Prostate gland (tissue), 2 donors: ENCODE measurements at regions not wholly inside any gene's neighbourhood (a gene's known extent, or its start where the extent isn't known, plus 50 kb on each side); places are given as distances from the start of the nearest gene placed in this dataset.

ENCODE experiments used
- DNase-seq: peaks from one replicate; pipeline ENCODE4 v3.0.0-alpha.2; 2019; ENCODE audit warnings: low spot score
- H3K27ac ChIP-seq, 2 donors: fragments of 200-600 bp; sonication (generic); 2 replicates each; pipeline ENCODE4 v1.5.1; 2017 to 2019
- H3K27me3 ChIP-seq: fragments of 200-600 bp; sonication (generic); replicated peaks from 2 replicates; pipeline ENCODE4 v1.5.1; 2019; ENCODE audit not compliant: insufficient read depth
- H3K36me3 ChIP-seq, 2 donors: fragments of 200-600 bp; sonication (generic); 1 replicate in 1 of 2; 2 replicates in 1 of 2; pipeline versions ENCODE4 v1.5.1 to v1.8.1; 2017 to 2019
- H3K4me1 ChIP-seq: fragments of 200-600 bp; sonication (generic); replicated peaks from 2 replicates; pipeline ENCODE4 v1.5.1; 2019
- H3K4me3 ChIP-seq, 2 donors: fragments of 200-600 bp; sonication (generic); 2 replicates each; pipeline ENCODE4 v1.5.1; 2017 to 2019
- H3K9me3 ChIP-seq: fragments of 200-600 bp; sonication (generic); 2 replicates; pipeline ENCODE4 v1.5.1; 2017
- CTCF ChIP-seq, 4 experiments: fragments of 200-600 bp in 2 of 4; fragments of 450-650 bp in 2 of 4; sonication (generic) in 2 of 4; IDR thresholded peaks; 1 replicate in 3 of 4; 2 replicates in 1 of 4; pipeline ENCODE4 v1.5.1; 2016 to 2019; ENCODE audit warnings: antibody characterized with exemption in 4 of 4, mild to moderate bottlenecking in 2 of 4, moderate library complexity in 2 of 4
- POLR2A ChIP-seq: fragments of 450-650 bp; IDR thresholded peaks from one replicate; pipeline ENCODE4 v1.6.1; 2016; ENCODE audit warnings: antibody characterized with exemption, mild to moderate bottlenecking
- POLR2AphosphoS5 ChIP-seq: sonication (generic); formaldehyde crosslinking; IDR thresholded peaks from one replicate; pipeline ENCODE4 v1.6.1; 2017; ENCODE audit warnings: antibody characterized with exemption
- WGBS: methylation state at CpG from one replicate; pipeline ENCODE4 v1.1.5; 2018; 5-methylcytosine and 5-hydroxymethylcytosine counted together
- intact Hi-C: fragments of 100-400 bp; cut with DNase I; formaldehyde crosslinking; loops from one replicate; pipeline ENCODE4 v1.14.2; 2022

- TF ChIP-seq CTCF (IDR thresholded peaks at IDR 0.05) (no peak), POLR2AphosphoS5 (no peak), POLR2A (no peak)
- intact Hi-C loops = no loop called here
- WGBS = 24% methylated on average over 5 of the region's 5 CpGs
- Histone ChIP-seq H3K36me3 (no peaks in the 10 kb centered on the region), H3K9me3 (no peaks in the 10 kb centered on the region), H3K4me3 (no peak overlapping the region), H3K27me3 (no peaks in the 10 kb centered on the region), H3K4me1 (no peaks in the 10 kb centered on the region), H3K27ac (no peak overlapping the region)
- no peak for DNase-seq
These were observed 149.9 kb downstream of the CHRM3 start for GRCh38 chr1:239536165-239536849.

- H3K4me1 ChIP-seq = no peaks in the 10 kb centered on the region
- intact Hi-C loops = no loop called here
- no peaks in the 10 kb centered on the region for H3K27me3 ChIP-seq
- H3K36me3 ChIP-seq = no peaks in the 10 kb centered on the region
- no peaks in the 10 kb centered on the region for H3K9me3 ChIP-seq
- DNase-seq = no peak
- H3K27ac ChIP-seq = no peak overlapping the region
- WGBS = 72% methylated on average over 3 of the region's 3 CpGs
- no peak for TF ChIP-seq CTCF (IDR thresholded peaks at IDR 0.05)
- no peak for TF ChIP-seq POLR2A
- TF ChIP-seq POLR2AphosphoS5 = no peak
- no peak overlapping the region for H3K4me3 ChIP-seq
These were observed 151.4 kb downstream of the CHRM3 start for GRCh38 chr1:239537795-239538194.

GRCh38 chr1:239538239-239538988 is 152.0 kb downstream of the CHRM3 start:
- no peak for TF ChIP-seq CTCF (IDR thresholded peaks at IDR 0.05)
- no peak for TF ChIP-seq POLR2A
- no peak for TF ChIP-seq POLR2AphosphoS5
- H3K4me1 ChIP-seq = no peaks in the 10 kb centered on the region
- WGBS = 47% methylated on average over 2 of the region's 2 CpGs
- H3K27me3 ChIP-seq = no peaks in the 10 kb centered on the region
- DNase-seq = no peak
- no peaks in the 10 kb centered on the region for H3K36me3 ChIP-seq
- H3K9me3 ChIP-seq = no peaks in the 10 kb centered on the region
- H3K4me3 ChIP-seq = no peak overlapping the region
- intact Hi-C loops = no loop called here
- no peak overlapping the region for H3K27ac ChIP-seq

- intact Hi-C loops = no loop called here
- no peak overlapping the region for H3K4me3 ChIP-seq
- no peaks in the 10 kb centered on the region for H3K36me3 ChIP-seq
- H3K27me3 ChIP-seq = no peaks in the 10 kb centered on the region
- H3K9me3 ChIP-seq = no peaks in the 10 kb centered on the region
- no peak for DNase-seq
- no peak overlapping the region for H3K27ac ChIP-seq
- TF ChIP-seq CTCF (IDR thresholded peaks at IDR 0.05) (no peak), POLR2A (no peak), POLR2AphosphoS5 (no peak)
- 89% methylated on average over 2 of the region's 2 CpGs for WGBS
- no peaks in the 10 kb centered on the region for H3K4me1 ChIP-seq
These were observed 152.7 kb downstream of the CHRM3 start for GRCh38 chr1:239539051-239539450.

GRCh38 chr1:239539812-239540211 is 153.4 kb downstream of the CHRM3 start:
- TF ChIP-seq POLR2A (no peak), POLR2AphosphoS5 (no peak)
- intact Hi-C loops = no loop called here
- no peak overlapping the region for H3K4me3 ChIP-seq
- WGBS = 82% methylated on average over 4 of the region's 4 CpGs
- no peak for DNase-seq
- no peaks in the 10 kb centered on the region for H3K36me3 ChIP-seq
- H3K4me1 ChIP-seq = no peaks in the 10 kb centered on the region
- no peaks in the 10 kb centered on the region for H3K27me3 ChIP-seq
- no peaks in the 10 kb centered on the region for H3K9me3 ChIP-seq
- H3K27ac ChIP-seq = no peak overlapping the region
